PFSK-1 (cell line): ENCODE measurements at regions not wholly inside any gene's neighbourhood (a gene's known extent, or its start where the extent isn't known, plus 50 kb on each side); places are given as distances from the start of the nearest gene placed in this dataset.

Source experiments
- POLR2AphosphoS5 ChIP-seq: IDR thresholded peaks from 2 replicates; pipeline ENCODE4 v1.6.1; 2012; ENCODE audit warnings: low read depth, mild to moderate bottlenecking, control low read depth, low read length, moderate library complexity
- SIN3A ChIP-seq: IDR thresholded peaks from 2 replicates; pipeline ENCODE4 v1.6.1; 2012; ENCODE audit warnings: mild to moderate bottlenecking, low read length, moderate library complexity, borderline replicate concordance; ENCODE audit not compliant: insufficient read depth
- TF ChIP-seq, protein P1 (sequence below), 2 experiments: IDR thresholded peaks; 2 replicates each; pipeline versions ENCODE4 v1.6.1 to v1.8.0; 2011 to 2012; ENCODE audit warnings: low read depth in 2 of 2, low read length in 2 of 2, control low read depth in 1 of 2, inconsistent platforms in 1 of 2, mild to moderate bottlenecking in 1 of 2, moderate library complexity in 1 of 2; ENCODE audit not compliant: insufficient read depth in 1 of 2

DNA sequence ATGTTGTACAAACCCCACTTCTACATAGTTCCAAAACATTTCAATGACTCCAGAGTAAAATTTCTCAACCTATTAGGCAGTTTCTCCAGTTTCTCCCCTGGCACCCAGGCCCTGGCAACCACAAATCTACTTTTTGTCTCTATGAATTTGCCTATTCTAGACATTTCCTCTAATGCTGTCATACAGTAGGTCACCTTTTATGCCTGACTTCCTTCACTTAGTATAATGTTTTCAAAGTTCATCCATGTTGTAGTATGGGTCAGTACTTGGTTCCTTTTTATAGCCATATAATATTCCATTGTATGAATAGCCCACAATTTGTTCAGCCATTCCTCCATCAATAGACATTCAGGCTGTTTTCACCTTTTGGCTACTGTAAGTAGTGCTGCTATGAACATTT lies 67.0 kb downstream of the SPRING1 start:
- TF ChIP-seq, protein P1, sequence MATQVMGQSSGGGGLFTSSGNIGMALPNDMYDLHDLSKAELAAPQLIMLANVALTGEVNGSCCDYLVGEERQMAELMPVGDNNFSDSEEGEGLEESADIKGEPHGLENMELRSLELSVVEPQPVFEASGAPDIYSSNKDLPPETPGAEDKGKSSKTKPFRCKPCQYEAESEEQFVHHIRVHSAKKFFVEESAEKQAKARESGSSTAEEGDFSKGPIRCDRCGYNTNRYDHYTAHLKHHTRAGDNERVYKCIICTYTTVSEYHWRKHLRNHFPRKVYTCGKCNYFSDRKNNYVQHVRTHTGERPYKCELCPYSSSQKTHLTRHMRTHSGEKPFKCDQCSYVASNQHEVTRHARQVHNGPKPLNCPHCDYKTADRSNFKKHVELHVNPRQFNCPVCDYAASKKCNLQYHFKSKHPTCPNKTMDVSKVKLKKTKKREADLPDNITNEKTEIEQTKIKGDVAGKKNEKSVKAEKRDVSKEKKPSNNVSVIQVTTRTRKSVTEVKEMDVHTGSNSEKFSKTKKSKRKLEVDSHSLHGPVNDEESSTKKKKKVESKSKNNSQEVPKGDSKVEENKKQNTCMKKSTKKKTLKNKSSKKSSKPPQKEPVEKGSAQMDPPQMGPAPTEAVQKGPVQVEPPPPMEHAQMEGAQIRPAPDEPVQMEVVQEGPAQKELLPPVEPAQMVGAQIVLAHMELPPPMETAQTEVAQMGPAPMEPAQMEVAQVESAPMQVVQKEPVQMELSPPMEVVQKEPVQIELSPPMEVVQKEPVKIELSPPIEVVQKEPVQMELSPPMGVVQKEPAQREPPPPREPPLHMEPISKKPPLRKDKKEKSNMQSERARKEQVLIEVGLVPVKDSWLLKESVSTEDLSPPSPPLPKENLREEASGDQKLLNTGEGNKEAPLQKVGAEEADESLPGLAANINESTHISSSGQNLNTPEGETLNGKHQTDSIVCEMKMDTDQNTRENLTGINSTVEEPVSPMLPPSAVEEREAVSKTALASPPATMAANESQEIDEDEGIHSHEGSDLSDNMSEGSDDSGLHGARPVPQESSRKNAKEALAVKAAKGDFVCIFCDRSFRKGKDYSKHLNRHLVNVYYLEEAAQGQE (IDR thresholded peaks at IDR 0.05; ENCODE audit: insufficient read depth in 1 of 2, low read depth in 2 of 2, low read length in 2 of 2): no peak
- TF ChIP-seq POLR2AphosphoS5 (no peak), SIN3A (no peak)
